ENCODE measurements at regions not wholly inside any gene's neighbourhood (a gene's known extent, or its start where the extent isn't known, plus 50 kb on each side); places are given as distances from the start of the nearest gene placed in this dataset.
A peak's percentile ranks its signal among the peaks of the same experiment; 100 is the strongest.

GRCh38 chr18:47560723-47561715 lies 309.6 kb upstream of the SKOR2 start:
- H3K9me3 ChIP-seq (ENCODE audit: insufficient read depth, low read length), result no peaks in the 10 kb centered on the region
- TF ChIP-seq EZH2phosphoT487 (IDR thresholded peaks at IDR 0.05; ENCODE audit: low read depth) (no peak), CTCF (IDR thresholded peaks at IDR 0.05; ENCODE audit: low read depth, low read length) (no peak)
- no peak overlapping the region for H2AFZ ChIP-seq (ENCODE audit: low read depth, low read length)
- H4K20me1 ChIP-seq (ENCODE audit: insufficient read depth, low read length), result no peaks in the 10 kb centered on the region
- no peaks in the 10 kb centered on the region for H3K79me2 ChIP-seq (ENCODE audit: low read length)
- no peaks in the 10 kb centered on the region for H3K4me1 ChIP-seq (ENCODE audit: low read length)
- H3K27me3 ChIP-seq (ENCODE audit: low read depth, low read length), result peaks cover 33% of the 10 kb centered on the region
- no peak overlapping the region for H3K27ac ChIP-seq (ENCODE audit: low read length)
- H3K36me3 ChIP-seq (replicated peaks; ENCODE audit: low read depth, low read length), result no peaks in the 10 kb centered on the region
- H3K4me2 ChIP-seq (ENCODE audit: low read length), result no peak overlapping the region
- no peak overlapping the region for H3K4me3 ChIP-seq (ENCODE audit: low read length)
- no peak overlapping the region for H3K9ac ChIP-seq (ENCODE audit: low read length)

GRCh38 chr18:47558110-47558750 lies 306.8 kb upstream of the SKOR2 start:
- Histone ChIP-seq H3K79me2 (ENCODE audit: low read length) (no peaks in the 10 kb centered on the region), H3K27me3 (ENCODE audit: low read depth, low read length) (peaks cover 12% of the 10 kb centered on the region; the same call in 1 of the 2 replicates), H3K4me3 (ENCODE audit: low read length) (no peak overlapping the region), H2AFZ (ENCODE audit: low read depth, low read length) (no peak overlapping the region), H3K36me3 (replicated peaks; ENCODE audit: low read depth, low read length) (no peaks in the 10 kb centered on the region), H3K9me3 (ENCODE audit: insufficient read depth, low read length) (no peaks in the 10 kb centered on the region), H4K20me1 (ENCODE audit: insufficient read depth, low read length) (no peaks in the 10 kb centered on the region), H3K4me2 (ENCODE audit: low read length) (no peak overlapping the region), H3K27ac (ENCODE audit: low read length) (no peak overlapping the region), H3K9ac (ENCODE audit: low read length) (no peak overlapping the region), H3K4me1 (ENCODE audit: low read length) (no peaks in the 10 kb centered on the region)
- TF ChIP-seq EZH2phosphoT487 (IDR thresholded peaks at IDR 0.05; ENCODE audit: low read depth) (no peak), CTCF (IDR thresholded peaks at IDR 0.05; ENCODE audit: low read depth, low read length) (no peak)

GRCh38 chr18:47557160-47557559 lies 305.7 kb upstream of the SKOR2 start:
- no peaks in the 10 kb centered on the region for H3K36me3 ChIP-seq (replicated peaks; ENCODE audit: low read depth, low read length)
- no peaks in the 10 kb centered on the region for H3K9me3 ChIP-seq (ENCODE audit: insufficient read depth, low read length)
- H3K4me1 ChIP-seq (ENCODE audit: low read length), result no peaks in the 10 kb centered on the region
- H3K79me2 ChIP-seq (ENCODE audit: low read length), result no peaks in the 10 kb centered on the region
- H3K4me2 ChIP-seq (ENCODE audit: low read length), result no peak overlapping the region
- no peak overlapping the region for H3K9ac ChIP-seq (ENCODE audit: low read length)
- H4K20me1 ChIP-seq (ENCODE audit: insufficient read depth, low read length), result no peaks in the 10 kb centered on the region
- H3K4me3 ChIP-seq (ENCODE audit: low read length), result no peak overlapping the region
- H3K27ac ChIP-seq (ENCODE audit: low read length), result no peak overlapping the region
- H3K27me3 ChIP-seq (ENCODE audit: low read depth, low read length), result peaks cover 11% of the 10 kb centered on the region; the same call in 1 of the 2 replicates
- TF ChIP-seq CTCF (IDR thresholded peaks at IDR 0.05; ENCODE audit: low read depth, low read length) (peak; percentile 44), EZH2phosphoT487 (IDR thresholded peaks at IDR 0.05; ENCODE audit: low read depth) (no peak)
- no peak overlapping the region for H2AFZ ChIP-seq (ENCODE audit: low read depth, low read length)

- Histone ChIP-seq H3K4me3 (ENCODE audit: low read length) (no peak overlapping the region), H3K36me3 (replicated peaks; ENCODE audit: low read depth, low read length) (no peaks in the 10 kb centered on the region), H3K4me1 (ENCODE audit: low read length) (no peaks in the 10 kb centered on the region), H2AFZ (ENCODE audit: low read depth, low read length) (no peak overlapping the region), H3K9me3 (ENCODE audit: insufficient read depth, low read length) (no peaks in the 10 kb centered on the region), H3K27ac (ENCODE audit: low read length) (no peak overlapping the region), H3K79me2 (ENCODE audit: low read length) (no peaks in the 10 kb centered on the region), H3K27me3 (ENCODE audit: low read depth, low read length) (peaks cover 19% of the 10 kb centered on the region), H3K4me2 (ENCODE audit: low read length) (no peak overlapping the region), H3K9ac (ENCODE audit: low read length) (no peak overlapping the region), H4K20me1 (ENCODE audit: insufficient read depth, low read length) (no peaks in the 10 kb centered on the region)
- TF ChIP-seq CTCF (IDR thresholded peaks at IDR 0.05; ENCODE audit: low read depth, low read length) (no peak), EZH2phosphoT487 (IDR thresholded peaks at IDR 0.05; ENCODE audit: low read depth) (no peak)
Measured at GRCh38 chr18:47552783-47553182, 301.3 kb upstream of the SKOR2 start.
